Tibial nerve (tissue), 4 donors: ENCODE measurements at regions not wholly inside any gene's neighbourhood (a gene's known extent, or its start where the extent isn't known, plus 50 kb on each side); places are given as distances from the start of the nearest gene placed in this dataset.

Experiments used
- EP300 ChIP-seq, 2 donors: sonication (generic); formaldehyde crosslinking; IDR thresholded peaks; one replicate each; pipeline ENCODE4 v1.6.1; 2017; ENCODE audit warnings: antibody characterized with exemption in 2 of 2, mild to moderate bottlenecking in 1 of 2
- POLR2A ChIP-seq, 2 donors: fragments of 450-650 bp; IDR thresholded peaks; one replicate each; pipeline ENCODE4 v1.6.1; 2017; ENCODE audit warnings: antibody characterized with exemption in 2 of 2, mild to moderate bottlenecking in 2 of 2, moderate library complexity in 2 of 2
- TF ChIP-seq, protein P1 (sequence below), 5 experiments: fragments of 200-600 bp in 3 of 5; fragments of 450-650 bp in 2 of 5; sonication (generic) in 3 of 5; IDR thresholded peaks; one replicate each; pipeline ENCODE4 v1.5.1; 2016 to 2019; ENCODE audit warnings: antibody characterized with exemption in 5 of 5, mild to moderate bottlenecking in 3 of 5, moderate library complexity in 2 of 5

GRCh38 chr2:23215016-23215415, 170.0 kb upstream of the KLHL29 start:
- TF ChIP-seq, protein P1, sequence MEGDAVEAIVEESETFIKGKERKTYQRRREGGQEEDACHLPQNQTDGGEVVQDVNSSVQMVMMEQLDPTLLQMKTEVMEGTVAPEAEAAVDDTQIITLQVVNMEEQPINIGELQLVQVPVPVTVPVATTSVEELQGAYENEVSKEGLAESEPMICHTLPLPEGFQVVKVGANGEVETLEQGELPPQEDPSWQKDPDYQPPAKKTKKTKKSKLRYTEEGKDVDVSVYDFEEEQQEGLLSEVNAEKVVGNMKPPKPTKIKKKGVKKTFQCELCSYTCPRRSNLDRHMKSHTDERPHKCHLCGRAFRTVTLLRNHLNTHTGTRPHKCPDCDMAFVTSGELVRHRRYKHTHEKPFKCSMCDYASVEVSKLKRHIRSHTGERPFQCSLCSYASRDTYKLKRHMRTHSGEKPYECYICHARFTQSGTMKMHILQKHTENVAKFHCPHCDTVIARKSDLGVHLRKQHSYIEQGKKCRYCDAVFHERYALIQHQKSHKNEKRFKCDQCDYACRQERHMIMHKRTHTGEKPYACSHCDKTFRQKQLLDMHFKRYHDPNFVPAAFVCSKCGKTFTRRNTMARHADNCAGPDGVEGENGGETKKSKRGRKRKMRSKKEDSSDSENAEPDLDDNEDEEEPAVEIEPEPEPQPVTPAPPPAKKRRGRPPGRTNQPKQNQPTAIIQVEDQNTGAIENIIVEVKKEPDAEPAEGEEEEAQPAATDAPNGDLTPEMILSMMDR (IDR thresholded peaks at IDR 0.05), result no peak
- TF ChIP-seq POLR2A (IDR thresholded peaks at IDR 0.05) (no peak), EP300 (IDR thresholded peaks at IDR 0.05) (no peak)
